Non-pigmented ciliary epithelial cell (primary cell): ENCODE measurements at regions not wholly inside any gene's neighbourhood (a gene's known extent, or its start where the extent isn't known, plus 50 kb on each side); places are given as distances from the start of the nearest gene placed in this dataset.

Source experiments
- DNase-seq: peaks from one replicate; pipeline ENCODE4 v3.0.0-alpha.2; 2010; ENCODE audit warnings: low read depth

GRCh38 chr4:181957088-181957487 is 286.1 kb upstream of the TENM3 start:
- DNase-seq = peak; percentile 75

- no peak for DNase-seq
Observed at GRCh38 chr4:181958446-181958845, 284.8 kb upstream of the TENM3 start.

- peak; percentile 65 for DNase-seq
Observed at GRCh38 chr4:181959121-181959520, 284.1 kb upstream of the TENM3 start.

GRCh38 chr4:181960384-181960783 is 282.8 kb upstream of the TENM3 start:
- no peak for DNase-seq

GRCh38 chr4:181962321-181962720 is 280.9 kb upstream of the TENM3 start:
- DNase-seq = no peak

GRCh38 chr4:181964731-181965130 is 278.5 kb upstream of the TENM3 start:
- DNase-seq = no peak

- DNase-seq = no peak
Observed at GRCh38 chr4:181966104-181966551, 277.1 kb upstream of the TENM3 start.

GRCh38 chr4:181967401-181967800 is 275.8 kb upstream of the TENM3 start:
- DNase-seq = no peak

GRCh38 chr4:181968371-181968770 is 274.8 kb upstream of the TENM3 start:
- peak; percentile 27 for DNase-seq

GRCh38 chr4:181969151-181969550 is 274.1 kb upstream of the TENM3 start:
- no peak for DNase-seq

- DNase-seq = no peak
Observed at GRCh38 chr4:181970366-181970765, 272.8 kb upstream of the TENM3 start.

- no peak for DNase-seq
Observed at GRCh38 chr4:181971411-181971810, 271.8 kb upstream of the TENM3 start.

- DNase-seq = no peak
Observed at GRCh38 chr4:181971973-181972372, 271.2 kb upstream of the TENM3 start.

- DNase-seq = no peak
Observed at GRCh38 chr4:181976764-181977163, 266.4 kb upstream of the TENM3 start.

GRCh38 chr4:181982437-181982836 is 260.8 kb upstream of the TENM3 start:
- DNase-seq = no peak

GRCh38 chr4:181982856-181983255 is 260.3 kb upstream of the TENM3 start:
- no peak for DNase-seq

GRCh38 chr4:181987392-181987791 is 255.8 kb upstream of the TENM3 start:
- no peak for DNase-seq

GRCh38 chr4:181989071-181989470 is 254.1 kb upstream of the TENM3 start:
- no peak for DNase-seq

- no peak for DNase-seq
Observed at GRCh38 chr4:181991369-181992108, 251.7 kb upstream of the TENM3 start.

GRCh38 chr4:181998398-181999295 is 244.6 kb upstream of the TENM3 start:
- DNase-seq = no peak

- no peak for DNase-seq
Observed at GRCh38 chr4:182000077-182000476, 243.1 kb upstream of the TENM3 start.

GRCh38 chr4:182010876-182011275 is 232.3 kb upstream of the TENM3 start:
- no peak for DNase-seq

- DNase-seq = no peak
Observed at GRCh38 chr4:182014164-182014563, 229.0 kb upstream of the TENM3 start.
